Adrenal gland (tissue), 5 donors: ENCODE measurements at regions not wholly inside any gene's neighbourhood (a gene's known extent, or its start where the extent isn't known, plus 50 kb on each side); places are given as distances from the start of the nearest gene placed in this dataset.

Experiments used
- CTCF ChIP-seq, 6 experiments: fragments of 450-650 bp in 4 of 6; fragments of 200-600 bp in 2 of 6; sonication (generic) in 1 of 6; IDR thresholded peaks; 1 replicate in 5 of 6; 2 replicates in 1 of 6; pipeline versions ENCODE4 v1.5.1 to v1.8.0; 2016 to 2021; ENCODE audit warnings: antibody characterized with exemption in 6 of 6, mild to moderate bottlenecking in 2 of 6, moderate library complexity in 1 of 6
- POLR2A ChIP-seq, 2 donors: fragments of 450-650 bp; IDR thresholded peaks; one replicate each; pipeline ENCODE4 v1.6.1; 2017; ENCODE audit warnings: antibody characterized with exemption in 2 of 2, mild to moderate bottlenecking in 2 of 2, moderate library complexity in 1 of 2
- donor health status: DM: no; HTN: no; CAD: no.

- no peak for TF ChIP-seq POLR2A (IDR thresholded peaks at IDR 0.05)
- TF ChIP-seq CTCF (IDR thresholded peaks at IDR 0.05) = no peak
Measured at GRCh38 chr9:18012170-18012569, 433.3 kb downstream of the SH3GL2 start.
